HL-60 (cell line): ENCODE measurements at regions not wholly inside any gene's neighbourhood (a gene's known extent, or its start where the extent isn't known, plus 50 kb on each side); places are given as distances from the start of the nearest gene placed in this dataset.

ENCODE experiments used
- CTCF ChIP-seq: IDR thresholded peaks from one replicate; pipeline ENCODE4 v1.5.1; 2011; ENCODE audit warnings: low read length, control low read depth, inconsistent platforms; ENCODE audit not compliant: insufficient read depth
- POLR2AphosphoS5 ChIP-seq: IDR thresholded peaks from 2 replicates; pipeline ENCODE4 v1.6.1; 2012; ENCODE audit warnings: low read depth
- REST ChIP-seq: IDR thresholded peaks from 2 replicates; pipeline ENCODE4 v1.6.1; 2012; ENCODE audit warnings: low read depth; ENCODE audit not compliant: insufficient replicate concordance

GRCh38 chr20:23187751-23188150 lies 101.6 kb upstream of the CD93 start:
- TF ChIP-seq CTCF (no peak), POLR2AphosphoS5 (no peak), REST (no peak)
